SU-DHL-6 (cell line): ENCODE measurements at regions not wholly inside any gene's neighbourhood (a gene's known extent, or its start where the extent isn't known, plus 50 kb on each side); places are given as distances from the start of the nearest gene placed in this dataset.

ENCODE experiments used
- H2AFZ ChIP-seq: fragments of 200-600 bp; sonication (generic); 2 replicates; pipeline ENCODE4 v1.6.1; 2014; ENCODE audit warnings: low read depth, mild to moderate bottlenecking, moderate library complexity, mixed read lengths, antibody characterized with exemption, low read length; ENCODE audit not compliant: severe bottlenecking
- H3F3A ChIP-seq: fragments of 200-600 bp; shearing (Covaris generic); 2 replicates; pipeline ENCODE4 v1.6.0; 2016; ENCODE audit warnings: antibody characterized with exemption, mild to moderate bottlenecking; ENCODE audit not compliant: insufficient read depth
- H3K27ac ChIP-seq: fragments of 200-600 bp; sonication (generic); 2 replicates; pipeline ENCODE4 v1.5.1; 2016; ENCODE audit warnings: low read depth, mild to moderate bottlenecking, low read length, moderate library complexity, mixed read lengths
- H3K27me3 ChIP-seq: fragments of 200-600 bp; sonication (generic), shearing (Covaris generic); 2 replicates; pipeline ENCODE4 v1.6.0; 2014; ENCODE audit warnings: mild to moderate bottlenecking, low read length
- H3K36me3 ChIP-seq: fragments of 200-600 bp; sonication (generic); 2 replicates; pipeline ENCODE4 v1.6.1; 2014; ENCODE audit warnings: mild to moderate bottlenecking, low read length, mixed read lengths
- H3K4me2 ChIP-seq: fragments of 300-600, 200-600 bp; shearing (Covaris generic), sonication (generic); 2 replicates; pipeline ENCODE4 v1.6.0; 2014; ENCODE audit warnings: low read length, low read depth, mild to moderate bottlenecking; ENCODE audit not compliant: poor library complexity, severe bottlenecking
- H3K4me3 ChIP-seq: fragments of 200-600 bp; sonication (generic); 2 replicates; pipeline ENCODE4 v1.5.1; 2014; ENCODE audit warnings: antibody characterized with exemption, low read length, mild to moderate bottlenecking, mixed read lengths; ENCODE audit not compliant: insufficient read depth, poor library complexity, severe bottlenecking
- H3K79me2 ChIP-seq: fragments of 200-600 bp; sonication (generic); 2 replicates; pipeline ENCODE4 v1.6.1; 2014; ENCODE audit warnings: mild to moderate bottlenecking, low read length, moderate library complexity; ENCODE audit not compliant: insufficient read depth
- H3K9ac ChIP-seq: fragments of 200-600 bp; sonication (generic); 2 replicates; pipeline ENCODE4 v1.7.0; 2014; ENCODE audit warnings: mild to moderate bottlenecking, low read length
- H3K9me2 ChIP-seq: fragments of 200-600 bp; sonication (generic); replicated peaks from 2 replicates; pipeline ENCODE4 v1.6.1; 2014; ENCODE audit warnings: low read length; ENCODE audit not compliant: insufficient read depth
- H3K9me3 ChIP-seq: fragments of 200-600 bp; sonication (generic); 2 replicates; pipeline ENCODE4 v1.6.1; 2014; ENCODE audit warnings: low read length, mixed read lengths; ENCODE audit not compliant: insufficient read depth
- H4K20me1 ChIP-seq: fragments of 200-600 bp; sonication (generic); 2 replicates; pipeline ENCODE4 v1.6.1; 2014; ENCODE audit warnings: low read depth, mild to moderate bottlenecking, antibody characterized with exemption, low read length, moderate library complexity, mixed read lengths
- EZH2phosphoT487 ChIP-seq: fragments of 200-600 bp; sonication (generic), shearing (Covaris generic); conservative IDR thresholded peaks from 2 replicates; pipeline ENCODE4 v1.6.1; 2018; ENCODE audit warnings: mild to moderate bottlenecking, antibody characterized with exemption, low read length, moderate library complexity, mixed read lengths
- TF ChIP-seq, protein P1 (sequence below): fragments of 200-600 bp; sonication (generic); IDR thresholded peaks from one replicate; pipeline ENCODE4 v1.5.1; 2017; ENCODE audit warnings: antibody characterized with exemption, mild to moderate bottlenecking, low read length, moderate library complexity; ENCODE audit not compliant: insufficient read depth, poor library complexity, severe bottlenecking

DNA sequence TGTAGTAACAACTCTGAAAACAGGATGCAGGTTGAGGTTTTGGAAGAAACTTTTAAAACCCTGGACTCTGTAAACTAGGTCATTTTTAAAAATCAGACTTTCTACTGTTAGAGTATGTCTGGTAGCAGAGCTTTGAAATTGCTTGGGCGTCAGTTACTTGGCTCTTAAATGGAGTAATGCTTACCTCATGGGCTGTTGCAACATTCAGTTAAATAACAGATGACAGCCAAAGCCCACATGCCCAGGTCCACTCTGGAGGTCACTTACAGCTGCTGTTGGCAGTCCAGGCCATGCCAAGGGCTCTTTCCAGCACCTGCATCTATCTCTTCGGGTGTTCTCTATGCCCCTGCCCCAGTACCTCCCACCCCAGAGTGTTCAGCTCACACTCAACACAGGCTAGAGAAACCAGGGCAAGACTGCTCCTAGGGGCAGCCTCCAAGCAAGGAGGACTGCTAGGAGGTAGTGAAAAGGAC is 96.4 kb downstream of the BANF2 start:
- no peak for TF ChIP-seq EZH2phosphoT487
- TF ChIP-seq, protein P1, sequence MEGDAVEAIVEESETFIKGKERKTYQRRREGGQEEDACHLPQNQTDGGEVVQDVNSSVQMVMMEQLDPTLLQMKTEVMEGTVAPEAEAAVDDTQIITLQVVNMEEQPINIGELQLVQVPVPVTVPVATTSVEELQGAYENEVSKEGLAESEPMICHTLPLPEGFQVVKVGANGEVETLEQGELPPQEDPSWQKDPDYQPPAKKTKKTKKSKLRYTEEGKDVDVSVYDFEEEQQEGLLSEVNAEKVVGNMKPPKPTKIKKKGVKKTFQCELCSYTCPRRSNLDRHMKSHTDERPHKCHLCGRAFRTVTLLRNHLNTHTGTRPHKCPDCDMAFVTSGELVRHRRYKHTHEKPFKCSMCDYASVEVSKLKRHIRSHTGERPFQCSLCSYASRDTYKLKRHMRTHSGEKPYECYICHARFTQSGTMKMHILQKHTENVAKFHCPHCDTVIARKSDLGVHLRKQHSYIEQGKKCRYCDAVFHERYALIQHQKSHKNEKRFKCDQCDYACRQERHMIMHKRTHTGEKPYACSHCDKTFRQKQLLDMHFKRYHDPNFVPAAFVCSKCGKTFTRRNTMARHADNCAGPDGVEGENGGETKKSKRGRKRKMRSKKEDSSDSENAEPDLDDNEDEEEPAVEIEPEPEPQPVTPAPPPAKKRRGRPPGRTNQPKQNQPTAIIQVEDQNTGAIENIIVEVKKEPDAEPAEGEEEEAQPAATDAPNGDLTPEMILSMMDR: no peak
- no peaks in the 10 kb centered on the region for H3K9me2 ChIP-seq
- no peak overlapping the region for H3K9ac ChIP-seq
- H3F3A ChIP-seq: no peaks in the 10 kb centered on the region
- peaks cover 3% of the 10 kb centered on the region; the same call in 1 of the 2 replicates for H3K27me3 ChIP-seq
- H3K4me3 ChIP-seq: no peak overlapping the region
- no peaks in the 10 kb centered on the region for H3K36me3 ChIP-seq
- H3K4me2 ChIP-seq: no peak overlapping the region
- H4K20me1 ChIP-seq: no peaks in the 10 kb centered on the region
- H2AFZ ChIP-seq: no peak overlapping the region
- no peak overlapping the region for H3K27ac ChIP-seq
- H3K79me2 ChIP-seq: no peaks in the 10 kb centered on the region
- no peaks in the 10 kb centered on the region for H3K9me3 ChIP-seq

DNA sequence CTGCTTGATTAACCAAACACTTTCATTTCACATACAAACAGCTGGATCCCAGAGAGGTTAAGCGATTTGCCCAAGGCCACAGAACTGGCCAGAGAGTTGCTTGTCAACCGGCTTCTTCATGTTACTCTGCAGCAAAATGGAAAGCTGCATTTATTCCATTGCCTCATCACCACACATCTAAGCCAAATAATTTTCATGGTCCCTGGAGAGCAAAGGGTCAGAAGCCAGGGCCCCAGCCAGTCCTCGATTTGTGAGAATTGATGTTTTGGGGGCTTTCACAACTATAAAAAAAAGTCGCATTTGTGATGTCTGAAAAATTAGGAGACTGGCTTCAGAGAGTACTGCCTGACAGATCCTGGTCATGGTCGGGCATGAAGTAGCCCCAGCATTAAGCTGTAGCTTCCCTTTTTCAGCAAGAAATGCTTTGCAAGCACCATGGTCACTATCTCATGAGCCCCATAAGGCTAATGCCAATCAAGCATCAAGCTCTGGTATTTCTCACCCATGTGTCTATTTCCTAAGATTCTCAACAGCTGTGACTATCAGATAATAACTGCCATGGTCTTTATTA is 95.8 kb downstream of the BANF2 start:
- no peak overlapping the region for H3K4me3 ChIP-seq
- H3K27ac ChIP-seq: no peak overlapping the region
- H3K4me2 ChIP-seq: no peak overlapping the region
- H3K9ac ChIP-seq: no peak overlapping the region
- no peaks in the 10 kb centered on the region for H3K36me3 ChIP-seq
- no peaks in the 10 kb centered on the region for H3K9me3 ChIP-seq
- no peak overlapping the region for H2AFZ ChIP-seq
- H3K27me3 ChIP-seq: peaks cover 3% of the 10 kb centered on the region; the same call in 1 of the 2 replicates
- H3K9me2 ChIP-seq: no peaks in the 10 kb centered on the region
- no peaks in the 10 kb centered on the region for H3F3A ChIP-seq
- no peaks in the 10 kb centered on the region for H3K79me2 ChIP-seq
- TF ChIP-seq, protein P1: no peak
- no peak for TF ChIP-seq EZH2phosphoT487
- no peaks in the 10 kb centered on the region for H4K20me1 ChIP-seq

DNA sequence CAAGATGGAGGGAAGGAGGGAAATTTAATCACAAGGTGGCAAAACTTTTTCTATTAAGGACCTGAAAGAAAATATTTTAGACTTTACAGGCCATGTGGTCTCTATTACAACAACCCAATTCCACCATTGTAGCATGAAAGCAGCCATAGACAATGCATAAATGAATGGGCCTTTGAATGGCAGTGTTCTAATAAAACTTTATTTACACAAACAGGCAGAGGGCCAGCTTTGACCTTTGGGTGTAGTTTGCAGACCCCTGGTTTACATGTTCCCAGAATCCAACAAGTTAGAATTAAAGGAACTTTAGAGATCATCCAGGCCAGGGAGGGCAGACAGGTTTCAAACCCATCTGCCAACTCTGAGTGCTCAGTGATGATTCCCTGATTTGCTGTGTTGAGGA is 95.2 kb downstream of the BANF2 start:
- Histone ChIP-seq H2AFZ (no peak overlapping the region), H3K4me3 (no peak overlapping the region), H3K27ac (no peak overlapping the region), H3K27me3 (peaks cover 3% of the 10 kb centered on the region; the same call in 1 of the 2 replicates), H3K9me2 (no peaks in the 10 kb centered on the region), H3F3A (no peaks in the 10 kb centered on the region), H3K9ac (no peak overlapping the region), H3K4me2 (no peak overlapping the region), H3K36me3 (no peaks in the 10 kb centered on the region), H3K79me2 (no peaks in the 10 kb centered on the region), H4K20me1 (no peaks in the 10 kb centered on the region), H3K9me3 (no peaks in the 10 kb centered on the region)
- TF ChIP-seq EZH2phosphoT487: no peak
- TF ChIP-seq, protein P1: no peak
